ENCODE measurements at regions not wholly inside any gene's neighbourhood (a gene's known extent, or its start where the extent isn't known, plus 50 kb on each side); places are given as distances from the start of the nearest gene placed in this dataset.

- no peak for FAIRE-seq
- POLR2A ChIA-PET: no interaction called here
- H3K27me3 ChIP-seq (ENCODE audit: control insufficient read depth in 2 of 2, insufficient read depth in 2 of 2, low read length in 2 of 2): peaks cover 10 to 76% of the 10 kb centered on the region in 2 experiments; a peak in 3 of 5 replicates
These were observed 133.4 kb upstream of the GLI2 start for GRCh38 chr2:120602251-120602650.

DNA sequence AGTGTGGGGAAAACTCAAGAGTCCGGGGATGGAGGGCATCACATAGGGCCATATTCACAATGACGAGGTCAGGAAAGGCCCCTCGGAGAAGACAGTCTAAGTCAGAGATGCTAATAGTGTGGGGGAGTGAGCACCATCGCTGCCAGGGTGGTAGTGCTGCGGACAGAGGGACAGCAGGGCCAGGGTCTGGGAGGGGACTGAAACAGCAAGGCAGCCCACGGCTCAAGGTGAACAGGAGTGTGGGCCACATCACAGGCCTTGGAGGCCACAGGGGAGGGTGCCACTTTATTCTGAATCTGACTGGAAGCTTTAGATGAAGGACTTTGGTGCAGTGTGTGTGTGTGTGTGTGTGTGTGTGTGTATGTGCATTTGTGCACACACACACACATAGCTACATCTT is 130.9 kb upstream of the GLI2 start:
- in situ Hi-C loops (cut with MboI): no loop called here
- Histone ChIP-seq H3K27me3 (ENCODE audit: control insufficient read depth in 2 of 2, insufficient read depth in 2 of 2, low read length in 2 of 2) (peaks cover 10 to 53% of the 10 kb centered on the region in 2 experiments; a peak in 3 of 5 replicates), H3K9ac (ENCODE audit: insufficient read depth in 1 of 2, low read depth in 2 of 2, low read length in 2 of 2) (no peak overlapping the region), H3K4me2 (ENCODE audit: insufficient read depth, low read length) (no peak overlapping the region), H2AFZ (ENCODE audit: low read depth, low read length) (no peak overlapping the region), H3K36me3 (ENCODE audit: control insufficient read depth, insufficient read depth, low read length) (no peaks in the 10 kb centered on the region), H3K79me2 (ENCODE audit: control insufficient read depth, insufficient read depth, low read length) (no peaks in the 10 kb centered on the region), H4K20me1 (replicated peaks; ENCODE audit: control insufficient read depth, insufficient read depth, low read length) (no peaks in the 10 kb centered on the region), H3K9me1 (ENCODE audit: control insufficient read depth, insufficient read depth, low read length) (no peaks in the 10 kb centered on the region), H3K4me1 (replicated peaks in 1 of 2; ENCODE audit: control insufficient read depth in 2 of 2, insufficient read depth in 2 of 2, low read length in 2 of 2) (no peaks in the 10 kb centered on the region), H3K4me3 (no peak overlapping the region), H3K27ac (ENCODE audit: extremely low read depth, low read depth, low read length) (no peak overlapping the region), H3K9me3 (replicated peaks; ENCODE audit: control insufficient read depth, insufficient read depth, low read depth, low read length) (no peaks in the 10 kb centered on the region)
- BruUV-seq (replicated peaks): no TSS peak
- intact Hi-C loops (cut with micrococcal nuclease): no loop called here
- DNase-seq (ENCODE audit: extremely low read depth in 1 of 4, low spot score in 3 of 4) (no peak), FAIRE-seq (no peak), ATAC-seq (no peak)
- TF ChIP-seq, protein P1, sequence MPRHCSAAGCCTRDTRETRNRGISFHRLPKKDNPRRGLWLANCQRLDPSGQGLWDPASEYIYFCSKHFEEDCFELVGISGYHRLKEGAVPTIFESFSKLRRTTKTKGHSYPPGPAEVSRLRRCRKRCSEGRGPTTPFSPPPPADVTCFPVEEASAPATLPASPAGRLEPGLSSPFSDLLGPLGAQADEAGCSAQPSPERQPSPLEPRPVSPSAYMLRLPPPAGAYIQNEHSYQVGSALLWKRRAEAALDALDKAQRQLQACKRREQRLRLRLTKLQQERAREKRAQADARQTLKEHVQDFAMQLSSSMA (CRISPR knock-in tag; IDR thresholded peaks at IDR 0.05): no peak
- TF ChIP-seq GTF2F1 (IDR thresholded peaks at IDR 0.05; ENCODE audit: low read depth, low read length): no peak
- no peak for TF ChIP-seq PTBP1 (IDR thresholded peaks at IDR 0.05; ENCODE audit: low read depth, low read length)
- TF ChIP-seq PHF21A (IDR thresholded peaks at IDR 0.05; ENCODE audit: borderline replicate concordance, low read depth): no peak
- TF ChIP-seq MAFG (tag; conservative IDR thresholded peaks at IDR 0.05): no peak
- POLR2A ChIA-PET: no interaction called here
- WGBS (ENCODE audit: insufficient coverage, low coverage, missing lambda C conversion rate): 0% methylated on average over 6 of the region's 6 CpGs
- CTCF ChIA-PET (ENCODE audit: low intra/inter-chr PET ratio): no interaction called here

More at GRCh38 chr2:120602251-120602650, 133.4 kb upstream of the GLI2 start:
- no peak for ATAC-seq
- no peaks in the 10 kb centered on the region for H3K36me3 ChIP-seq (ENCODE audit: control insufficient read depth, insufficient read depth, low read length)
- no peak for DNase-seq (ENCODE audit: extremely low read depth in 1 of 4, low spot score in 3 of 4)
- no TSS peak for BruUV-seq (replicated peaks)
- H3K79me2 ChIP-seq (ENCODE audit: control insufficient read depth, insufficient read depth, low read length): no peaks in the 10 kb centered on the region
- CTCF ChIA-PET (ENCODE audit: low intra/inter-chr PET ratio): no interaction called here
- intact Hi-C loops (cut with micrococcal nuclease): no loop called here
- H2AFZ ChIP-seq (ENCODE audit: low read depth, low read length): no peak overlapping the region
- no peaks in the 10 kb centered on the region for H4K20me1 ChIP-seq (replicated peaks; ENCODE audit: control insufficient read depth, insufficient read depth, low read length)
- no peak overlapping the region for H3K4me3 ChIP-seq
- 2% methylated on average over 7 of the region's 7 CpGs for WGBS (ENCODE audit: insufficient coverage, low coverage, missing lambda C conversion rate)
- no peak overlapping the region for H3K27ac ChIP-seq (ENCODE audit: extremely low read depth, low read depth, low read length)
- TF ChIP-seq, protein P2, sequence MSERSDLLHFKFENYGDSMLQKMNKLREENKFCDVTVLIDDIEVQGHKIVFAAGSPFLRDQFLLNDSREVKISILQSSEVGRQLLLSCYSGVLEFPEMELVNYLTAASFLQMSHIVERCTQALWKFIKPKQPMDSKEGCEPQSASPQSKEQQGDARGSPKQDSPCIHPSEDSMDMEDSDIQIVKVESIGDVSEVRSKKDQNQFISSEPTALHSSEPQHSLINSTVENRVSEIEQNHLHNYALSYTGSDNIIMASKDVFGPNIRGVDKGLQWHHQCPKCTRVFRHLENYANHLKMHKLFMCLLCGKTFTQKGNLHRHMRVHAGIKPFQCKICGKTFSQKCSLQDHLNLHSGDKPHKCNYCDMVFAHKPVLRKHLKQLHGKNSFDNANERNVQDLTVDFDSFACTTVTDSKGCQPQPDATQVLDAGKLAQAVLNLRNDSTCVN (CRISPR knock-in tag; IDR thresholded peaks at IDR 0.05): no peak
- TF ChIP-seq FOXK1 (CRISPR knock-in tag; IDR thresholded peaks at IDR 0.05; ENCODE audit: borderline replicate concordance): no peak
- no peak overlapping the region for H3K9ac ChIP-seq (ENCODE audit: insufficient read depth in 1 of 2, low read depth in 2 of 2, low read length in 2 of 2)
- no peaks in the 10 kb centered on the region for H3K4me1 ChIP-seq (replicated peaks in 1 of 2; ENCODE audit: control insufficient read depth in 2 of 2, insufficient read depth in 2 of 2, low read length in 2 of 2)
- H3K9me1 ChIP-seq (ENCODE audit: control insufficient read depth, insufficient read depth, low read length): no peaks in the 10 kb centered on the region
- in situ Hi-C loops (cut with MboI): no loop called here
- H3K9me3 ChIP-seq (replicated peaks; ENCODE audit: control insufficient read depth, insufficient read depth, low read depth, low read length): no peaks in the 10 kb centered on the region
- no peak overlapping the region for H3K4me2 ChIP-seq (ENCODE audit: insufficient read depth, low read length)
